GM12878 (cell line): ENCODE measurements at regions not wholly inside any gene's neighbourhood (a gene's known extent, or its start where the extent isn't known, plus 50 kb on each side); places are given as distances from the start of the nearest gene placed in this dataset.

Experiments
- ATAC-seq: fragments of 200-7000 bp; cut with Tn5 transposase; 3 replicates; pipeline ENCODE4 v1.9.1; 2020; ENCODE audit warnings: mild to moderate bottlenecking, moderate library complexity
- BruUV-seq: library from RNA; stranded (reverse); fragments of 400-500 nt; replicated peaks from 2 replicates; lab custom pipeline; 2021; lab: Mats Ljungman, UMichigan
- CTCF ChIA-PET: fragments of 300-600 bp; sonication (Branson Sonifier 250); formaldehyde crosslinking; extraction: SDS; loops from one replicate; lab custom pipeline; 2021; ENCODE audit warnings: inconsistent platforms; lab: Yijun Ruan, JAX
- POLR2A ChIA-PET: fragments of 350-600 bp; formaldehyde crosslinking; extraction: SDS; loops from one replicate; lab custom pipeline; 2021; ENCODE audit warnings: inconsistent platforms; lab: Charles Lee
- RAD21 ChIA-PET: fragments of 300-600 bp; sonication (Branson Sonifier 250); formaldehyde crosslinking; loops from one replicate; lab custom pipeline; 2023; ENCODE audit warnings: antibody characterized with exemption; ENCODE audit not compliant: unreplicated experiment; lab: Charles Lee
- SMC1A ChIA-PET: fragments of 300-600 bp; sonication (Branson Sonifier 250); formaldehyde crosslinking; loops from one replicate; lab custom pipeline; 2023; ENCODE audit not compliant: unreplicated experiment, uncharacterized antibody; lab: Charles Lee
- DNase-seq: peaks from one replicate; pipeline ENCODE4 v3.0.0-alpha.2; 2011; ENCODE audit warnings: low read depth, low spot score
- FAIRE-seq: peaks from 3 replicates; lab custom pipeline; 2011; peaks lifted over from hg19 to GRCh38; lab: Jason Lieb, UNC
- H2AFZ ChIP-seq: 2 replicates; pipeline ENCODE4 v1.6.0; 2011; ENCODE audit warnings: low read depth, low read length, control low read depth; ENCODE audit not compliant: control insufficient read depth
- H3K27ac ChIP-seq: 2 replicates; pipeline ENCODE4 v1.5.1; 2011; ENCODE audit warnings: control low read depth; ENCODE audit not compliant: control insufficient read depth, insufficient read depth
- H3K27me3 ChIP-seq, 2 experiments: replicated peaks in 1 of 2; 2 replicates each; pipeline versions ENCODE4 v1.6.0 to v1.6.1; 2011; ENCODE audit warnings: low read length in 1 of 2; ENCODE audit not compliant: control insufficient read depth in 2 of 2, insufficient read depth in 2 of 2
- H3K36me3 ChIP-seq, 2 experiments: 2 replicates each; pipeline ENCODE4 v1.5.1; 2011; ENCODE audit warnings: low read length in 1 of 2; ENCODE audit not compliant: control insufficient read depth in 2 of 2, insufficient read depth in 2 of 2
- H3K4me1 ChIP-seq: 2 replicates; pipeline ENCODE4 v1.6.1; 2011; ENCODE audit warnings: mild to moderate bottlenecking, low read length, moderate library complexity, mixed read lengths; ENCODE audit not compliant: control insufficient read depth, insufficient read depth
- H3K4me2 ChIP-seq: 2 replicates; pipeline ENCODE4 v1.6.0; 2011; ENCODE audit warnings: control low read depth; ENCODE audit not compliant: control insufficient read depth, insufficient read depth
- H3K4me3 ChIP-seq: fragments of 200-600 bp; sonication (generic); 2 replicates; pipeline ENCODE4 v1.5.1; 2016
- H3K79me2 ChIP-seq: 2 replicates; pipeline ENCODE4 v1.6.0; 2011; ENCODE audit warnings: low read length; ENCODE audit not compliant: control insufficient read depth, insufficient read depth
- H3K9ac ChIP-seq: 2 replicates; pipeline ENCODE4 v1.8.0; 2011; ENCODE audit warnings: low read length, control low read depth, mixed read lengths; ENCODE audit not compliant: control insufficient read depth, insufficient read depth
- H3K9me3 ChIP-seq: replicated peaks from 3 replicates; pipeline ENCODE4 v1.5.1; 2011; ENCODE audit warnings: mild to moderate bottlenecking, low read length; ENCODE audit not compliant: control insufficient read depth, insufficient read depth
- H4K20me1 ChIP-seq: 2 replicates; pipeline ENCODE4 v1.6.0; 2011; ENCODE audit not compliant: control insufficient read depth, insufficient read depth
- BCL11A ChIP-seq: IDR thresholded peaks from 2 replicates; pipeline ENCODE4 v1.6.1; 2011; ENCODE audit warnings: low read depth, low read length
- JUND ChIP-seq: IDR thresholded peaks from 2 replicates; pipeline ENCODE4 v1.6.1; 2012; ENCODE audit warnings: low read depth, mild to moderate bottlenecking, low read length, improper control_type of control experiment, moderate library complexity
- RELA ChIP-seq: fragments of 450-650 bp; IDR thresholded peaks from 2 replicates; pipeline ENCODE4 v1.8.0; 2014; ENCODE audit warnings: borderline replicate concordance; ENCODE audit not compliant: partially characterized antibody
- SREBF2 ChIP-seq: IDR thresholded peaks from 2 replicates; pipeline ENCODE4 v1.6.1; 2012; ENCODE audit warnings: mild to moderate bottlenecking, low read length
- ZBTB33 ChIP-seq: fragments of 450-650 bp; IDR thresholded peaks from 2 replicates; pipeline ENCODE4 v1.6.1; 2017; ENCODE audit warnings: mild to moderate bottlenecking
- WGBS: methylation state at CpG from one replicate; pipeline ENCODE4 v1.1.6; 2016; ENCODE audit warnings: low lambda C conversion rate; ENCODE audit not compliant: insufficient replicate concordance, insufficient coverage; ENCODE audit errors: missing lambda C conversion rate; 5-methylcytosine and 5-hydroxymethylcytosine counted together
- in situ Hi-C: fragments of 300-500 bp; cut with MboI; formaldehyde crosslinking; loops from 9 replicates; pipeline ENCODE4 v1.14.3; 2018; ENCODE audit warnings: mixed read lengths
- intact Hi-C: fragments of 100-400 bp; cut with micrococcal nuclease; formaldehyde crosslinking; loops from one replicate; pipeline ENCODE4 v1.14.2; 2022; ENCODE audit not compliant: unreplicated experiment
- TF ChIP-seq, protein P1 (sequence below): fragments of 450-650 bp; IDR thresholded peaks from 2 replicates; pipeline ENCODE4 v1.6.1; 2017; ENCODE audit warnings: borderline replicate concordance

GRCh38 chr18:1958798-1959197, 612.5 kb downstream of the METTL4 start:
- SMC1A ChIA-PET = no interaction called here
- Histone ChIP-seq H3K9me3 (no peaks in the 10 kb centered on the region), H3K27ac (no peak overlapping the region), H3K4me3 (no peak overlapping the region), H3K9ac (no peak overlapping the region), H3K27me3 (no peaks in the 10 kb centered on the region), H3K4me2 (no peak overlapping the region), H3K4me1 (no peaks in the 10 kb centered on the region), H3K79me2 (no peaks in the 10 kb centered on the region), H4K20me1 (no peaks in the 10 kb centered on the region), H3K36me3 (no peaks in the 10 kb centered on the region), H2AFZ (no peak overlapping the region)
- FAIRE-seq (no peak), DNase-seq (no peak), ATAC-seq (no peak)
- WGBS = 0% methylated on average over 1 of the region's 1 CpG
- RAD21 ChIA-PET = no interaction called here
- in situ Hi-C loops = no loop called here
- BruUV-seq = no TSS peak
- POLR2A ChIA-PET = no interaction called here
- intact Hi-C loops = no loop called here
- CTCF ChIA-PET = no interaction called here
- TF ChIP-seq, protein P1, sequence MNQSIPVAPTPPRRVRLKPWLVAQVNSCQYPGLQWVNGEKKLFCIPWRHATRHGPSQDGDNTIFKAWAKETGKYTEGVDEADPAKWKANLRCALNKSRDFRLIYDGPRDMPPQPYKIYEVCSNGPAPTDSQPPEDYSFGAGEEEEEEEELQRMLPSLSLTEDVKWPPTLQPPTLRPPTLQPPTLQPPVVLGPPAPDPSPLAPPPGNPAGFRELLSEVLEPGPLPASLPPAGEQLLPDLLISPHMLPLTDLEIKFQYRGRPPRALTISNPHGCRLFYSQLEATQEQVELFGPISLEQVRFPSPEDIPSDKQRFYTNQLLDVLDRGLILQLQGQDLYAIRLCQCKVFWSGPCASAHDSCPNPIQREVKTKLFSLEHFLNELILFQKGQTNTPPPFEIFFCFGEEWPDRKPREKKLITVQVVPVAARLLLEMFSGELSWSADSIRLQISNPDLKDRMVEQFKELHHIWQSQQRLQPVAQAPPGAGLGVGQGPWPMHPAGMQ = no peak
- TF ChIP-seq JUND (no peak), RELA (no peak)

DNA sequence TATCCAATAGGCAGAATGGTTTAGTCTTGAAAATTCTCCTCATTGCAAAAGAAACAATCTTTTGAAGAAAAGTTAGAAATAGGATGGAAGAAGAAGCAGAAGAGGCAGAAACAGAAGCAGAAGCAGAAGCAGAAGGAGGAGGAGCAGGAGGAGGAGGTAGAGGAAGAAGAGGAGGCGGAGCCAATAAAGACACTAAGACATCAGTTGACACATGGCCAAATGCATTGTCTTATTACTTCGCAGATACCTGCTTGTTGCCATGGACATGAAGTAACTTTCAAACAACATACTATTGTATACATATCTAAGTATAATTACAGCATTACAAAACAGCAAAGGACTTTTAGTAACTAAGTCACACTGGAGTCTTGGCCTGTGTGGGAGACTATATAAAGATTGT, 606.3 kb downstream of the METTL4 start:
- H3K27me3 ChIP-seq = no peaks in the 10 kb centered on the region

More for the DNA sequence above, 606.3 kb downstream of the METTL4 start:
- no peaks in the 10 kb centered on the region for H3K4me1 ChIP-seq
- CTCF ChIA-PET = no interaction called here
- POLR2A ChIA-PET = no interaction called here
- H2AFZ ChIP-seq = no peak overlapping the region
- H3K36me3 ChIP-seq = no peaks in the 10 kb centered on the region
- H3K79me2 ChIP-seq = no peaks in the 10 kb centered on the region
- ATAC-seq = no peak
- in situ Hi-C loops (no loop called here), intact Hi-C loops (no loop called here)
- TF ChIP-seq BCL11A (no peak), ZBTB33 (no peak), SREBF2 (no peak)
- no peaks in the 10 kb centered on the region for H4K20me1 ChIP-seq
- no TSS peak for BruUV-seq
- H3K9ac ChIP-seq = no peak overlapping the region
- RAD21 ChIA-PET = no interaction called here
- no peak for FAIRE-seq
- 6% methylated on average over 2 of the region's 2 CpGs for WGBS
- SMC1A ChIA-PET = no interaction called here
- H3K27ac ChIP-seq = no peak overlapping the region
- no peak overlapping the region for H3K4me3 ChIP-seq
- no peak overlapping the region for H3K4me2 ChIP-seq
- H3K9me3 ChIP-seq = no peaks in the 10 kb centered on the region
- DNase-seq = no peak
